ENCODE measurements at regions not wholly inside any gene's neighbourhood (a gene's known extent, or its start where the extent isn't known, plus 50 kb on each side); places are given as distances from the start of the nearest gene placed in this dataset.
"Not testable (repeated sequence)": the region's sequence is repeated elsewhere in the genome, so short reads cannot be mapped to it uniquely, and the experiment has no call there.

- not testable (repeated sequence) for DNase-seq
Observed at GRCh38 chr21:6561168-6561567, 3960.2 kb upstream of the TPTE start.

DNA sequence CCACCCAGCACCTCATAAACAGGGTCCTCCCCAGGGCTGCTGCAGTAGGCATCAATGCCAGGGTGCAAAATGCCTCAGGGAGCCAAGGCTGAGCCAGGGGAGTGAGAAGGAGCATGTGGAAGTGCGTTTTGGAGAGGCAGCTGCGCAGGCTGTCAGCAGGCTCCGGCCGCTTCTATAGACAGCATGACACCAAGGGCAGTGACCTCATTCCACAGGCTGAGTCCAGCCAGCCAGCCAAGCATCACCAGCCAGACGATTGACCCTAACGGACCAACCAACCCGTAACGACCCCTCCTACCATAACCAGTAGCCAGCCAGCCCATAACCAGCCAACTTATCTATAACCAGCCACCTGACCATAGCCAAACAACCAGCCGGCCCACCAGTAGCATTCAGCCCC, 3959.8 kb upstream of the TPTE start:
- not testable (repeated sequence) for DNase-seq

- not testable (repeated sequence) for DNase-seq
Observed at GRCh38 chr21:6564543-6565166, 3956.7 kb upstream of the TPTE start.

- DNase-seq = peak; percentile 54
Observed at GRCh38 chr21:6565190-6566094, 3955.9 kb upstream of the TPTE start.

DNA sequence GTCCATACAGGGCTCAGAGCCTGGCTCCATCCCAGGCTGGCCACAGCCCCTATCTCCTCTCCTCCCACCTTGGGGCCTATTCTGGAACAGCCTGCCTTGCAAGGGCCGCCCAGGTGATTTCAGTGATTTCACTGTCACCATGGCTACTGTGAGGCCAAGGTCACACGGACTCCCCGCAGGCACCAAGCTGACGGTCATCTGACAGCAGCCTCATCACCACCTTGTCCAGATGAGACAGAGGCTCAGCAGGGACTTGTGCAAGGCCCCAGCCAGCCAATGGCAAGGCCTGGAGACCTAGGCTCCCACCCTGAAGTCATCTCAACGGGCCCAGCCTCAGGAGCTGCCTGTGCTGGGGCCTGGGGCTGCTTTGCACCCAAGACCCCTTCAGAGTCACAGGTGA, 3953.8 kb upstream of the TPTE start:
- not testable (repeated sequence) for DNase-seq

GRCh38 chr21:6569152-6569551, 3952.2 kb upstream of the TPTE start:
- DNase-seq = not testable (repeated sequence)

DNA sequence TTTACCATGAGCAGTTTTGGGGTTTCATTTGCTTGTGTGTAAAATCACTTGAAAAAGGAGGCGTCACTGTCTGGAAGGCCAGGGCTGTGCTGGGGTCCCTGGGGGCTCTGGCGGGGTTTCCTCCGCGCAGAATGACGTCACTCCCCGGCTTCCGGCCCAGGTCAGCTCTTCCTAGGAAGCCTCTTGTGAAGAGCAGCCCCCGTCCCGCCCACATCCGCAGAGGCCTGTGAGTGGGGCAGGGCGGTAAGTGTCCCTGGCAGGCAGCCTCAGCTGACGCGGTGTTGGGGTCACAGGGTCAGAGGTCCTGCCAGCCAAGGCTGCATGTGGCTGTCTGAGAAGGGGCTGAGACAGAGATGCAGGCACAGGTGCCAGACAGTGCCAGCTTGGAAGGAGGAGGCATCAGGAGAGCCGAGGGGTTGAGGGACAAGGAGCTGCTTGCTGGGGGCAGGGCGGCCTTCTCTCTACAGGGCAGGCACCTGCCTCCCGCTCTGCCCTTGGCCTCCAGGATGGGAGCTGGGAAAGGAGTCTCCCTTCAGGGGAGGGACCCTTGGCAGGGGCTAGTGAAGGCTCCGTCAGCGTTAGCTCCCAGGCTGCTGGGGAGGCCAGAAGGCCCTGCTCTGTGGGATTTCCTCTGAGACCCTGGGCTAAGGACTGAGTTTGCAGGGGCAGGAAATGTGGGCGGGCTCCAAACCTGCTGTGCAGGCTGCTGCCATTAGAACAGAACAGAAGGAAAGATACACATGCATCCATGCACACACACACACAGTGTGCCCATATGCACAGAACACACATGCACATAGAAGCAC, 3951.6 kb upstream of the TPTE start:
- DNase-seq = not testable (repeated sequence)

GRCh38 chr21:6570700-6571368, 3950.5 kb upstream of the TPTE start:
- not testable (repeated sequence) for DNase-seq

GRCh38 chr21:6573576-6573975, 3947.8 kb upstream of the TPTE start:
- DNase-seq = not testable (repeated sequence)

DNA sequence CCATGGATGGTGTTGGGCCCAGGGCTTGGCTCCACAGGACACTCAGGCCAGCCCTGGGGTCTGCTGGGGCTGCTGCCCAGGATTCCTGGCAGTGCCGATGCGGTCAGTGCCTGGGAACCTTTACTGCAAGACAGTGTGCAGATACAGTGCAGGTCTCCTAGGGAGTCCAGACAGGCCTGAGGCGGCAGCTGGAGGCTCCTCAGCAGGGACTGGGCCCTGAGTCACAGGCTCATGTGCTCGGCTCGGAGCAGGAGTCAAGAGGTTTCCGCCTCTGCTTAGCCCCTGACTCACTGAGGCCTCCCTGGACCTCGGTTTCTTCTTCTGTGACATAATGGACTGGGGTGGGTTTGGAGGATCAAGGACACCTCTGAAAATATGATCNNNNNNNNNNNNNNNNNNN, 3941.6 kb upstream of the TPTE start:
- DNase-seq = not testable (repeated sequence)
